HG02970 (cell line): ENCODE measurements at regions not wholly inside any gene's neighbourhood (a gene's known extent, or its start where the extent isn't known, plus 50 kb on each side); places are given as distances from the start of the nearest gene placed in this dataset.
"Not testable (repeated sequence)": the region's sequence is repeated elsewhere in the genome, so short reads cannot be mapped to it uniquely, and the experiment has no call there.

ENCODE experiments used
- ATAC-seq: cut with Tn5 transposase; IDR thresholded peaks from one replicate; pipeline ENCODE4 v1.9.1; 2021; ENCODE audit warnings: mild to moderate bottlenecking, moderate library complexity, moderate number of reproducible peaks; ENCODE audit not compliant: unreplicated experiment, low FRiP score

DNA sequence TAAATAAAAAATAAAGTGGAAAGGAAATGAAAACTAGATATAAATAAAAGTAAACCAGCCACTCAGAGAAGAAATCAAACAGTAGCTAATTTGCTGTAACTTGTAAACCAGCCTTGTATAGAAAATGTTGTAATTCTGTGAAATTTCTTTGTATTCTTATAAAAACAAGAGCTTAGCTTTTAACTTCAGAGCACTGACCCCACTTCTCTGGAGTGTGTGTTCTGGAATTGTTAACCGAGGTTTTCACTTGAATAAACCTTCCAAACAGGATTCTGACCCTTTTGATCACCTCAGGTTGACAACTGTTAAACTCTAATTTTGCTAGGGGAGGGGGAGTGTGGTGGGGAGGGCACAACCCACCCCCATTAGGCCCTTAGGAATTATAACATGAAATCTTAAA, 151.9 kb upstream of the TRIM24 start:
- ATAC-seq, result no peak

GRCh38 chr7:138309186-138309585, 150.9 kb upstream of the TRIM24 start:
- ATAC-seq, result no peak

GRCh38 chr7:138313829-138314178, 146.3 kb upstream of the TRIM24 start:
- ATAC-seq, result no peak

DNA sequence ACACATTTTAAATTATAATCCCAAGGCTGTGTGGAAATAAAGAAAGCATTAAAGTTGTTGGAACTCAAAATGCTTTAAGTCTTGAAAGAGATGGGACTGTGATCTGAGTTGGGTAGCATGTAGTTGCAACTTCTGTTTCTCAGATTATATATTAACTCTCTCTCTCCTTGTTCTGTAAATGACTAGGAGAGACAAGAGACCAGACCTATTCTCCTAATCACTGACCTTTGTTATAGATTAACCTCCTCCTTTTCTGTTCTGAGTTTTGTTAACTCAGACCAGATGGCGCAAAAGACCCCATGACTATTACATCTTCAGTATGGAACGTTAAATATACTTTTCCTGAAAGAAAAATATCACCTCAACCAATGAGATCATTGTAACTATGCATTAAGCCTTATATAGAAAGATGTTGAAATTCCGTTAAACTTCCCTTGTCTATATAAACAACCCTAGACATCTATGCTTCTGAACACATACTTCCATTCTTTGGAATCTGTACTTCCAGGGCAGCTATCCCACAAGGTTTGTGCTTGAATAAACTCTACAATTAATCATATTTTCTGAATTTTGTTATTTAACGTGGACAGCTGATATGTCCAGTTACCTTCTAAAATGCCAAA, 143.5 kb upstream of the TRIM24 start:
- peak; percentile 95 for ATAC-seq

- ATAC-seq, result no peak
Measured at GRCh38 chr7:138317044-138317596, 142.9 kb upstream of the TRIM24 start.

GRCh38 chr7:138324941-138325340, 135.1 kb upstream of the TRIM24 start:
- no peak for ATAC-seq

- ATAC-seq, result no peak
Measured at GRCh38 chr7:138325434-138325833, 134.6 kb upstream of the TRIM24 start.

- ATAC-seq, result no peak
Measured at GRCh38 chr7:138328215-138328614, 131.8 kb upstream of the TRIM24 start.

- ATAC-seq, result not testable (repeated sequence)
Measured at GRCh38 chr7:138332850-138333249, 127.2 kb upstream of the TRIM24 start.

- no peak for ATAC-seq
Measured at GRCh38 chr7:138338361-138338760, 121.7 kb upstream of the TRIM24 start.

GRCh38 chr7:138339229-138339628, 120.8 kb upstream of the TRIM24 start:
- not testable (repeated sequence) for ATAC-seq

GRCh38 chr7:138342990-138343389, 117.1 kb upstream of the TRIM24 start:
- ATAC-seq, result no peak

DNA sequence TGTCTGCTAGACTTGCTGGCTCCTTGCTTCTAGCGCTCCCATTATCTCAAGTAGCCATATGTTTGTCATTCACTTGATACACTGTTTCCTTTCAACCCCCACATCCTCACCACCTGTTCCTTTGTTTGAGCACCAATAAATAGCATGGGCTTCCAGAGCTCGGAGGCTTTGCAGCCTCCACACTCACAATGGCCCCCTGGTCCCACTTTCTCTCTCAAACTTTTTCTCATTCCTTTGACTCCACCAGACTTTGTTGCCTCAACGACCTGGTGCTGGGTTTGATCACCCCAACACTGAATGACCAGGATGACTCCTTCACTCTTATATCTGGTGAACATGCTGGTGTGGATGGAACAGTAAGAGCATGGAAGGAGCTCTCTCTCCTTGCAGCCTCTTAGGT, 114.5 kb upstream of the TRIM24 start:
- ATAC-seq, result no peak

DNA sequence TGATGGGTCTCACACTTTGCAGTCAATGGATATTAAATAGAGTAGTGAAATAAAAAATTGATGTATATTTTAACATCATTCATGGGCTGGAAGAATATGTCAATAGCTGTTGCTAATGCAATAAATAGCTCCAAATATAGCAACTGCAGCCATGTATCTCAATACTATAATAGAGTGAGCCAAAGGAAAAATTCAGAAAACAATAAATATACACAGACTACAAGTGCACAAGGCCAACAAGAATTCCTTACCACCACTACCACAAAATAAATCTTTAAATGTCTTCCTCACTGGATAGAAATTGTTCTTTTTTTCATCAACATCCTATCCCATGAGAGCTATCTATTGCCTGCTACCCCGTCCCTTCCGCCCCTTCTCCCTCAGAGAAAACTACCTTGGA, 113.1 kb upstream of the TRIM24 start:
- ATAC-seq, result no peak

- no peak for ATAC-seq
Measured at GRCh38 chr7:138349841-138350700, 110.0 kb upstream of the TRIM24 start.

DNA sequence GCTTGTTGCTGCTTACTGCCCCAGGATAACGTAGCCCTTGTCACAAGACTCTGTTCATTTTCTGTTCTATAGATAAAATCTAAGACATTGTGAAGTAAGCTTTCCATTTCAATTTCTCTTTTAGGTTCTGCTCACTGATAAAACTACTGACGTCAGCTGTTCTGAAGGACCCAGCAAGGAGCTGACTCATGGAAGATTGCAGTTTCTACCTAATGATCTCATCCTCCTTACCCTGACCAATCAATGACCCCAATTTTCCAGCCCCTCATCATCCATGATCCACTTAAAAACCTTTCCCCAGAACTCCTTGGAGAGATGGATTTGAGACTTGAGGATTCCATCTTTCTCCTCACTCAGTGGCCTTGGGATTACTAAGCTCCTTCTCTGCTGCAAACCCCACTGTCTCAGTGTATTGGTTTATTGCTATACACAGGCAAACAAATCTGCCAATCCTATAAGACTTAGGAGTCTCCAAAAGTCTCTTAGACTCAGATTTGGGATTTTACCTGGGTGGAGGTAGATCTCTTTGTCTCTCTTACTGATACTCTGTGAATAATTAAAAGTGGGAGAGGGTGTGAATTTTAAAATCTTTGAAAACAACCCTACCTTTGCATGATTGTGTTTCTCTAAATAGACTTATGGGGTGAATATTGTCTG, 109.2 kb upstream of the TRIM24 start:
- no peak for ATAC-seq

DNA sequence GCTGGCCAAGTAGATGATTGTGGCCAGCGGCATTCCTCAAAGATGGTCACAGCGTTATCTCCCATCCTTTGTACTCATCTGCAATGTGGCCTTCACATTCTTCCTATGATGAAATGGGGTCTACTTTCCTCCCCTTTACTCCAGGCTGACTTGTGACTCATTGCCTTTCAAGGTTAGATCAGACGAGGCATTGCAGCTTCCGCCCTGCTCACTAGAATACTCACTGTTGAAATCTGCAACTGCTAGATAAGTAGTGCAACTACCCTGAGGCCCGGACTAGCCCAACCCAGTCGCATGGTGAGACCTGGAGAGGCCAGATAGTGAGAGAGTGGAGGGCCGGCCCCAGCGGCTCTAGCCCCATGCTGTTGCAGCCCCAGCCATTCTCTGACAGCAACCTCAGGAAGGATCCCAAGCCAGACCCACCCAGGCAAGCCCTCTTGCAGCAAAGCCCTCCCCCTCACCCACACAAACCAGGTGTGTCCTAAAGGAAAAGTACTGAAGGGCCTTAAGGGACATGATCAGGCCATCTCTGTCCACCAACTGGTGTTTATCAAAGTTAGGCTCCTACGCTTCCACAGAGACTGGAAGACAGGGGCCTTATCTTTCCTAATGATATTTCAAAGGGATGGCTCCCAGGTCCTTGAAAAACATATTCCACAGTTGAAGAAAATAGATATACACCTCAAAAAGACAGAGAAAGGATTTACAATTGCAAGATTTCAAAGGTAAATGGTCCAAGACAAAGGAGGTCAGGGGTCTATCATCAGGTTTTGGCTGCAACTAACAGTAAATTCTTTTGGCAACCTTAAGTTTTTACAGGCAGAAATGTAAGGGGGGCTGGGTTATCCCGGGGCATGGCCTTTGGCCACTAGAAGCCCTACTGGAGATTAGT, 107.2 kb upstream of the TRIM24 start:
- ATAC-seq, result no peak

DNA sequence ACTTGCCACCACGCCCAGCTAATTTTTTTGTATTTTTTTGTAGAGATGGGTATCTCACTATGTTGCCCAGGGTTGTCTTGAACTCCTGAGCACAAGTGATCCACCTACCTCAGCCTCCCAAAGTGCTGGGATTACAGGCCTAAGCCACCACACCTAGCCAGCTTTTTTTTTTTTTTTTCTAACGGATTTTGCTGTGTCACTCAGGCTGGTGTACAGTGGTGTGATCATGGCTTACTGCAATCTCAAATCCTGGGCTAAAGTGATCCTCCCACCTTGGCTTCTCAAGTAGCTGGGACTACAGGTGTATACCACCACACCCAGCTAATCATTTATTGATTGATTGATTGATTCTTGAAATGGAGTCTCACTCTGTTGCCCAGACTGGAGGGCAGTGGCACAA, 106.0 kb upstream of the TRIM24 start:
- ATAC-seq, result no peak

- ATAC-seq, result no peak
Measured at GRCh38 chr7:138355254-138355653, 104.8 kb upstream of the TRIM24 start.

- no peak for ATAC-seq
Measured at GRCh38 chr7:138358850-138359341, 101.2 kb upstream of the TRIM24 start.
